ENCODE measurements at regions not wholly inside any gene's neighbourhood (a gene's known extent, or its start where the extent isn't known, plus 50 kb on each side); places are given as distances from the start of the nearest gene placed in this dataset.

- DNase-seq (ENCODE audit: low read depth in 4 of 4, low spot score in 3 of 4), result no peak
Observed at GRCh38 chr5:117487556-117487955, 912.9 kb upstream of the SEMA6A start.

DNA sequence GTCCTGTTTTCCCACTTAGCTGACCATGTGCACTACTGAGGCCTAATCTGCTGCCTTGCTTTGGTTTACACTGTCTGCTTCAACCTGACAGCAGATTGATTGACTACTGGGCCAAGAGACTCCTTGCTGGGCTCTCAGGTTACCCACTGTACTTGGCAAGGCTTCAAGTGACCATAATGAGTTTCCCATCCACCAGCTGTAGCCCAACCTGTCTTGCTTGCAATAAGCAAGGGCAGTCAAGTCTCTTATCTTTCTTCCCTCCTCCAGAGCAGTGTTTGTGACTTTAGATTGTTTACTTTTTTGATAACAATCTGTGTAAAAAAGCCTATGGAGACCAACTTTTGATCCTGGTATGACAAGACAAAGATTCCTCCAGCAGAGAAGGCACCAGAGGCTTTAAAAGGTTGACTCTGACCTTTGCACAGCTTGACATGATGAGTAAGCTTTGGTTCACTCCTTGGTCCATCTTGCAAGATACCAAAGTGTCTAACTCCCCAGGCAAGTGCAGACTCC, 912.3 kb upstream of the SEMA6A start:
- peak in 1 of 4 donors; percentile 20 for DNase-seq (ENCODE audit: low read depth in 4 of 4, low spot score in 3 of 4)

- no peak for DNase-seq (ENCODE audit: low read depth in 4 of 4, low spot score in 3 of 4)
Observed at GRCh38 chr5:117486261-117486660, 911.6 kb upstream of the SEMA6A start.

DNA sequence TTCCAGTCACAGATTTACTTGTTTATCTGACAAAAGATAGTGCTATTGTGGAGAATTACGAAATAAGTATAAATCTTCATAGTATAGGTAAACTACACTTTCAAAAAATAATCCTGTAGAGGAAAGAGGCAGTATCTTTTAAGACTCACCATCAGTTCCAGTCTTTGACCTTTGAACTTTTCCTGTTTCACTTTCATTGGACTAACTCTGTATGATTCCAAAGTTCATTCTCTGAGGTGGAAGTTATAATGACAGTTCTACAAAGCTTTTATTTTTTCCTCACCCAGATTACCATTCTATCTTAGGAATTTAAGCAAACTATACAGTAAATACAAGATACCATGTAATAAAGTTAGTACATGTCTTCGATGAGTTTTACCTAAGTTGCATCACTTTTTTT, 901.3 kb upstream of the SEMA6A start:
- DNase-seq (ENCODE audit: low read depth in 4 of 4, low spot score in 3 of 4), result no peak

DNA sequence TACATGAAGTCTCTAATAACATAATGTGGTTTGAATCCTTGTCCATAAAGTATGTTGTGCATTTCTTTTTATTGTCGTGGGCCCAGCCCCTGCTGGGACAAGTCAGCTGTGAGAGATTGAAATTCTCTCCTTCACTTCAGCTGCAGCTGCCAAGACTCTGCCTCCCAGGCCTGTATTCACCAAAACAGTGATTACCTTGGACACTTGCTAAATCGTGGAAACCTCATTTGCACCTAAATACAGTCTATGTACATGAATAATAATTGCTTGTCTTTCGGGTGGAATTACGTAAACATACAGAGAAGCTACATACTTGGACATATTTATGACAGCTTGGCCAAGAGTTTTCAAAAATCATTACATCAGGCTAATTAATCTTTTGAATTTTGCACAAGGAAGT, 898.5 kb upstream of the SEMA6A start:
- no peak for DNase-seq (ENCODE audit: low read depth in 4 of 4, low spot score in 3 of 4)

- no peak for DNase-seq (ENCODE audit: low read depth in 4 of 4, low spot score in 3 of 4)
Observed at GRCh38 chr5:117463881-117464570, 889.4 kb upstream of the SEMA6A start.

- DNase-seq (ENCODE audit: low read depth in 4 of 4, low spot score in 3 of 4), result no peak
Observed at GRCh38 chr5:117461966-117462365, 887.3 kb upstream of the SEMA6A start.

- DNase-seq (ENCODE audit: low read depth in 4 of 4, low spot score in 3 of 4), result no peak
Observed at GRCh38 chr5:117461403-117461802, 886.8 kb upstream of the SEMA6A start.

- no peak for DNase-seq (ENCODE audit: low read depth in 4 of 4, low spot score in 3 of 4)
Observed at GRCh38 chr5:117457656-117458055, 883.0 kb upstream of the SEMA6A start.

DNA sequence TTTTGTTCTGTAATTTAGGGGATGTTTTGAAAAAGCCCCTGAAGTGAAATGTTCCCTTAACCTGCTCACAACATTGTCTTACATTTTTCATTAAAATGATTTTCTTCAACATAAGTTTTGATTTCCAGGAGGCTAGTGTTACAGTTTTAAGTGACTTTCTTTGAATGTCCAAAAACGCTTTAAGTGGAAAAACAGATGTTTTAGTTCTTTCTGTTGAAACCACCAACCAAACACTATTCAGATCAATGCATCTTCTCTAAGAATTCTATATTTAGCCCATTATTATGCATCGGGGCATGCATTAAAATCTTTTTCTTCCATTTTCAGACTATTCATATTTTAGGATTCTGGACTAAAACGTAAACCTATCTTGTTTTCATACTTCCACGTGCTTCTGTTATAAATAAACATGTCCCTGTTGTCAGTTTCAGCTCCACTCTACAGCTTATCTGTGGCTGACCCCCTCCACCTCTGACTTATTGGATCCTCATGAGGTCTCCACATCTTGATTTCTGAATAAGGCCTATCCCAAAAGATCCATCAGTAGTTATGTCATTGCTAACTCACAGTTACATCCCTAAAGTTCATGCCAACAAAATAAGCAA, 882.3 kb upstream of the SEMA6A start:
- no peak for DNase-seq (ENCODE audit: low read depth in 4 of 4, low spot score in 3 of 4)

- no peak for DNase-seq (ENCODE audit: low read depth in 4 of 4, low spot score in 3 of 4)
Observed at GRCh38 chr5:117455236-117456233, 880.9 kb upstream of the SEMA6A start.

DNA sequence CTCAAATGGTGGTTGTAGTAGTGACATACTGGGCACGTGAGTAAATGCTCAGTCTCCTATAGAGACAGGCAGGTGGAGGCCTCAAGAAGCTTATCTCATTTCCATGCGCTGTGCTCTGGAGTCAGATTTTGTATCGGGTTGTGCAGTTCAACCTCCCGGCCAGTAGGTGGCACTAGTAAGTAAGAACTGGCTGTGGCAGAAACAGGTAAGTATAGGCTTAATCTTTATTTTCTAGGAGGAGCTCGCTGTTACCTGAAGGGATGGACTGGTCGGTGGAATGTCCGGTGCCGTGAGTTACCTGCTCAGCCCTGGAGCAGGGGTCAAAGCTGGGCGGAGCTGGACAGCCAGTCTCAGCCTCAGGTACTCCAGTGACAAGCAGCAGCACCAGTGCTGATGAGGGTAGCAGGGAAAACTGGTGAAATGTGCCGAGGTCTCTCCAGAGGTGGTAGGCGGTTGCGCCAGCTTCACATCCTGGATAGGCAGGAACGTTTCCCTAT, 880.1 kb upstream of the SEMA6A start:
- peak in 2 of 4 donors; percentile 6 to 8 for DNase-seq (ENCODE audit: low read depth in 4 of 4, low spot score in 3 of 4)

- DNase-seq (ENCODE audit: low read depth in 4 of 4, low spot score in 3 of 4), result no peak
Observed at GRCh38 chr5:117436846-117437245, 862.2 kb upstream of the SEMA6A start.

- no peak for DNase-seq (ENCODE audit: low read depth in 4 of 4, low spot score in 3 of 4)
Observed at GRCh38 chr5:117435203-117435602, 860.6 kb upstream of the SEMA6A start.

- DNase-seq (ENCODE audit: low read depth in 4 of 4, low spot score in 3 of 4), result no peak
Observed at GRCh38 chr5:117434254-117434653, 859.6 kb upstream of the SEMA6A start.

DNA sequence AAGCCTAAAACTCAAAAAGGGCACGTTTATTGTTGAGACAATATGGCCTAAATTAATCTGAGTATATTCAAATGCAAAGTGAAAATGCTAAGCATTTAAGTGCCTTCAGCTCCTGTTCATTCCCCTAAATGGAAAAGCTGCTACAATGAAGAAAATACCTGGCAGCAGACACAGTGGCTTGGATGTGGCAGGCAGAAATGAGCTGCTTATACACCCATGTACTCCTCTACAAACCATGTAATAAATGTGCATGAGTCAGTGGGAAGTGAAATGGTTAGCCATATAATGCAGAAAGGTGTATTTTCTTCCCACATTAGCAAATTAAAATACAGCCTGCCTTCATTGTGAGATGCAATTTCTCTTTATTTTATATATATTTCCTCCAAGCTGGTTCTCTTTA, 859.2 kb upstream of the SEMA6A start:
- DNase-seq (ENCODE audit: low read depth in 4 of 4, low spot score in 3 of 4), result no peak

- no peak for DNase-seq (ENCODE audit: low read depth in 4 of 4, low spot score in 3 of 4)
Observed at GRCh38 chr5:117431091-117431490, 856.5 kb upstream of the SEMA6A start.

DNA sequence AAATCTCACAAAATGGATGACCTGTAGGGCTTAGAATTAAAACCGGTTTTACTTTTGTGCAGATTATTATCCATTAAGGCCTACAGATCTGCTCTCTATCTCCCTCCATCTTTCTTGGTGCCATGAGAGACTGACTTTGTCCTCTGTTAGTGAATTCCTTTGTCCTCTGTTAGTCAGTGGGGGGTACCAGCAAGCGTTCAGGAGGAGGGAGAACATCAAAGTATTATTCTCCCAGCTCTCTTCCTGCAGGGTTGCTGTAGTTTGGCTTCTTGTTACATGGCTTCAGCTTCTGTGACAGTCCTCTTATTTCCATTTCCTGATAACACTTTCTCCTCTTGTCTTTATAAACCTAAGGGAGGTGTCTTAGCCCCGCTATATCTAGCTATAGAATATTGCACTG, 850.5 kb upstream of the SEMA6A start:
- DNase-seq (ENCODE audit: low read depth in 4 of 4, low spot score in 3 of 4), result no peak

DNA sequence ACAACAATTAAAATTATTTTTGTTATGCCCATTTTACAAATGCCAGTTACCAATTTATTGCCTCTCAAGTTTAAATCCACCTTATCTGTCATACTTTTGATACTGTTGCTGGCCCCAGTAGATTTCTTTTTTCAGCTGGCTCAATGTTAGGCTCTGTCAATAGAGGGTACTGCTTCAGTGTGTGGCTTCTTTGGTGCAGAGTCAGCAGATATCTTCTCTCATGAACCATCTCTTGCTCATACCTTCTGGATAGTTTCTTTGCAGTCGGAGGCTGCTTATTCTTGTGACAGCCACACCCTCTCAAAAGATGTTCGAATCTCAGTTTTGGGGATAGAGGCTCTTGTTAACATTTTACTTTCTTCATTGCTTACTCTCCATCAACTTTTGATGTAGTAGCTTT, 849.9 kb upstream of the SEMA6A start:
- no peak for DNase-seq (ENCODE audit: low read depth in 4 of 4, low spot score in 3 of 4)

GRCh38 chr5:117417501-117417900, 842.9 kb upstream of the SEMA6A start:
- no peak for DNase-seq (ENCODE audit: low read depth in 4 of 4, low spot score in 3 of 4)

DNA sequence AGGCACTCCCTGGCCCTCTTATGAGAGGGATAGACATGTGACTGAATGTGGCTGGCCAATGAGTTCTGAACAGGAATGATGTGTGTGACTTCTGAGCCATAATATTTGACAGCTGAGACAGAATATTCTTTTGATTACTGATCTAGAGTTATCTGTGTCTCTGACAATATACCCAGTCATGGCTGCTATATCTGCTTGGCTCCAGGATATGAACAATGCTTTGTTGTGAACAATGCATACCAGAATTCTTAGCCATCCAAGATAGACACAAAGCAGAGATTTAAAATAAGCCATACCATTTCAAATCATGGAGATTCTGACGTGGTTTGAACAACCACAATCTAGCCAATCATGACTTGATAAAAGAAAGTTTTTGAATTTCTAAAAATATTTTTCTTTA, 840.3 kb upstream of the SEMA6A start:
- DNase-seq (ENCODE audit: low read depth in 4 of 4, low spot score in 3 of 4), result no peak

All from left renal pelvis (tissue), 4 donors.